HepG2 (cell line): ENCODE measurements at regions not wholly inside any gene's neighbourhood (a gene's known extent, or its start where the extent isn't known, plus 50 kb on each side); places are given as distances from the start of the nearest gene placed in this dataset.

ENCODE experiments used
- ATAC-seq: fragments of 200-7000 bp; cut with Tn5 transposase; 3 replicates; pipeline ENCODE4 v1.9.1; 2020; ENCODE audit warnings: mild to moderate bottlenecking, moderate library complexity
- BruUV-seq: library from RNA; stranded (reverse); fragments of 400-500 nt; replicated peaks from 2 replicates; lab custom pipeline; 2021; lab: Mats Ljungman, UMichigan
- CTCF ChIA-PET: fragments of 300-600 bp; formaldehyde crosslinking; extraction: SDS; loops from one replicate; lab custom pipeline; 2021; ENCODE audit warnings: low total read pairs, inconsistent platforms, low intra/inter-chr PET ratio; lab: Yijun Ruan, JAX
- POLR2A ChIA-PET: fragments of 350-600 bp; sonication (Branson Sonifier 250); formaldehyde crosslinking; loops from one replicate; lab custom pipeline; 2020; ENCODE audit warnings: antibody characterized with exemption, inconsistent platforms; lab: Yijun Ruan, JAX
- DNase-seq: peaks from one replicate; pipeline ENCODE4 v3.0.0-alpha.2; 2015; ENCODE audit warnings: low spot score
- FAIRE-seq: peaks from 3 replicates; lab custom pipeline; 2011; peaks lifted over from hg19 to GRCh38; lab: Jason Lieb, UNC
- H2AFZ ChIP-seq: one replicate; pipeline ENCODE4 v1.6.1; 2011; ENCODE audit warnings: low read length, inconsistent platforms
- H3K27ac ChIP-seq: fragments of 300-600 bp; 3 replicates; pipeline ENCODE4 v1.8.0; 2011; ENCODE audit warnings: mixed run types, mild to moderate bottlenecking, mixed read lengths, low read length, inconsistent platforms; ENCODE audit not compliant: insufficient read depth; ENCODE audit errors: extremely low read length
- H3K27me3 ChIP-seq, 2 experiments: fragments of 200-600 bp in 1 of 2; 2 replicates in 1 of 2; 3 replicates in 1 of 2; pipeline versions ENCODE4 v1.6.0 to v1.8.0; 2011; ENCODE audit warnings: low read length in 2 of 2, mild to moderate bottlenecking in 2 of 2, moderate library complexity in 2 of 2, inconsistent platforms in 1 of 2; ENCODE audit not compliant: insufficient read depth in 2 of 2, control insufficient read depth in 1 of 2
- H3K36me3 ChIP-seq, 2 experiments: fragments of 200-600 bp in 1 of 2; replicated peaks in 1 of 2; 2 replicates in 1 of 2; 3 replicates in 1 of 2; pipeline versions ENCODE4 v1.5.1 to v1.8.0; 2011; ENCODE audit warnings: low read length in 2 of 2, inconsistent platforms in 1 of 2; ENCODE audit not compliant: insufficient read depth in 2 of 2, control insufficient read depth in 1 of 2
- H3K4me1 ChIP-seq: 2 replicates; pipeline ENCODE4 v1.5.1; 2012; ENCODE audit warnings: low read length, inconsistent platforms; ENCODE audit not compliant: insufficient read depth
- H3K4me2 ChIP-seq: 2 replicates; pipeline ENCODE4 v1.6.0; 2011; ENCODE audit warnings: low read depth, low read length, inconsistent platforms
- H3K4me3 ChIP-seq, 3 experiments: fragments of 200-600 bp in 1 of 3; sonication (generic), shearing (Covaris generic) in 1 of 3; replicated peaks in 1 of 3; 2 replicates each; pipeline ENCODE4 v1.5.1; 2011 to 2016; ENCODE audit warnings: low read length in 3 of 3, inconsistent platforms in 2 of 3, low read depth in 2 of 3, mild to moderate bottlenecking in 2 of 3, control low read depth in 1 of 3, mixed read lengths in 1 of 3; ENCODE audit not compliant: insufficient read depth in 1 of 3
- H3K79me2 ChIP-seq: one replicate; pipeline ENCODE4 v1.6.1; 2011; ENCODE audit warnings: low read length, inconsistent platforms; ENCODE audit not compliant: insufficient read depth
- H3K9ac ChIP-seq: 2 replicates; pipeline ENCODE4 v1.6.0; 2011; ENCODE audit warnings: mild to moderate bottlenecking, low read depth, low read length, inconsistent platforms; ENCODE audit not compliant: insufficient read depth
- H3K9me3 ChIP-seq: 2 replicates; pipeline ENCODE4 v1.5.1; 2012; ENCODE audit warnings: mild to moderate bottlenecking, low read length
- H4K20me1 ChIP-seq: 2 replicates; pipeline ENCODE4 v1.6.0; 2011; ENCODE audit warnings: inconsistent platforms, mild to moderate bottlenecking, low read length, moderate library complexity; ENCODE audit not compliant: insufficient read depth
- CHCHD3 ChIP-seq: sonication (generic); formaldehyde crosslinking; IDR thresholded peaks from 2 replicates; pipeline ENCODE4 v1.8.0; 2022; ENCODE audit warnings: mild to moderate bottlenecking, missing genetic modification reagents, moderate library complexity
- HNRNPL ChIP-seq: fragments of 200-400 bp; formaldehyde crosslinking; IDR thresholded peaks from 2 replicates; pipeline ENCODE4 v1.6.1; 2017; ENCODE audit warnings: mild to moderate bottlenecking, low read depth, low read length
- MTA3 ChIP-seq: sonication (generic); formaldehyde crosslinking; IDR thresholded peaks from 2 replicates; pipeline ENCODE4 v1.4.0; 2020; ENCODE audit warnings: missing genetic modification reagents
- PAWR ChIP-seq: sonication (generic); formaldehyde crosslinking; IDR thresholded peaks from 2 replicates; pipeline ENCODE4 v1.4.0; 2020; ENCODE audit warnings: missing genetic modification reagents, mild to moderate bottlenecking, borderline replicate concordance
- PLRG1 ChIP-seq: fragments of 450-650 bp; conservative IDR thresholded peaks from 2 replicates; pipeline ENCODE4 v1.6.1; 2016
- SMAD9 ChIP-seq: sonication (generic); formaldehyde crosslinking; IDR thresholded peaks from 2 replicates; pipeline ENCODE4 v1.5.1; 2020; ENCODE audit warnings: mild to moderate bottlenecking, missing genetic modification reagents
- SP140L ChIP-seq: sonication (generic); formaldehyde crosslinking; IDR thresholded peaks from 2 replicates; pipeline ENCODE4 v1.4.0; 2020; ENCODE audit warnings: missing genetic modification reagents, borderline replicate concordance
- SP5 ChIP-seq: IDR thresholded peaks from 2 replicates; pipeline ENCODE4 v1.6.1; 2016; ENCODE audit warnings: low read depth, borderline replicate concordance
- SUZ12 ChIP-seq: fragments of 150-350 bp; IDR thresholded peaks from 2 replicates; pipeline ENCODE4 v1.6.1; 2014; ENCODE audit warnings: low read depth, low read length
- XRCC5 ChIP-seq: fragments of 200-400 bp; formaldehyde crosslinking; optimal IDR thresholded peaks from 2 replicates; pipeline ENCODE3; 2017; ENCODE audit warnings: mild to moderate bottlenecking, low read length
- ZBTB8A ChIP-seq: sonication (generic); formaldehyde crosslinking; IDR thresholded peaks from 2 replicates; pipeline ENCODE4 v1.4.0; 2020; ENCODE audit warnings: mild to moderate bottlenecking, low read depth, missing genetic modification reagents, borderline replicate concordance
- ZNF292 ChIP-seq: sonication (generic); formaldehyde crosslinking; IDR thresholded peaks from 2 replicates; pipeline ENCODE4 v1.8.1; 2022; ENCODE audit warnings: mild to moderate bottlenecking, low read depth, missing genetic modification reagents, borderline replicate concordance
- ZNF44 ChIP-seq: sonication (generic); formaldehyde crosslinking; IDR thresholded peaks from 2 replicates; pipeline ENCODE4 v1.5.1; 2020; ENCODE audit warnings: mild to moderate bottlenecking, missing genetic modification reagents
- ZNF766 ChIP-seq: sonication (generic); formaldehyde crosslinking; IDR thresholded peaks from 2 replicates; pipeline ENCODE4 v1.5.0; 2020; ENCODE audit warnings: missing genetic modification reagents, borderline replicate concordance
- in situ Hi-C: cut with HindIII; loops from 2 replicates; pipeline ENCODE4 v1.10.0; 2017; ENCODE audit warnings: low pct_unique_long_range_greater_than_20kb; ENCODE audit not compliant: extremely low pct_ligation_motif_present
- intact Hi-C: fragments of 100-400 bp; cut with micrococcal nuclease; formaldehyde crosslinking; loops from one replicate; pipeline ENCODE4 v1.10.0; 2022; ENCODE audit not compliant: unreplicated experiment
- TF ChIP-seq, protein P1 (sequence below): IDR thresholded peaks from 2 replicates; pipeline ENCODE4 v1.6.1; 2018; ENCODE audit warnings: missing genetic modification reagents
- TF ChIP-seq, protein P2 (sequence below): sonication (generic); formaldehyde crosslinking; IDR thresholded peaks from 2 replicates; pipeline ENCODE4 v1.4.0; 2020; ENCODE audit warnings: mild to moderate bottlenecking, missing genetic modification reagents
- TF ChIP-seq, protein P3 (sequence below): sonication (generic); formaldehyde crosslinking; conservative IDR thresholded peaks from 2 replicates; pipeline ENCODE4 v1.8.1; 2023; ENCODE audit warnings: missing genetic modification reagents

DNA sequence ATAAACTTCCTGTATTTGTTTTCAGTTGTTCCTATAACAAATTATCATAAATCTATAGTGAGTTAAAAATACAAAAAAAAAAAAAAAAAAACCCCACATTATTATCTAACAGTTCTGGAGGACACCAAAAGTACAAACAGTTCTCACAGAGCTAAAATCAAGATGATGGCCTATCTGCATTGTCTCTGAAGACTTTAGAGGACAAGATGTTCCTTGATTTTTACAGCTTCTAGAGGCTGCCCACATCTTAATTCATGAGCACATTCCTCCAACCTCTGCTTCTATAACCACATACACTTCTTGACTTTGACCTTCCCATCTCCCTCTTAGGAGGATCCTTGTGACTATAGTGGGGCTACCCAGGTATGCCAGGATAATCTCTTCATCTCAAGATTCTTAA lies 806.1 kb downstream of the LTN1 start:
- no peak overlapping the region for H3K9ac ChIP-seq
- ATAC-seq (no peak), FAIRE-seq (no peak), DNase-seq (no peak)
- intact Hi-C loops (no loop called here), in situ Hi-C loops (no loop called here)
- H3K4me1 ChIP-seq = no peaks in the 10 kb centered on the region
- BruUV-seq = no TSS peak
- no peak overlapping the region for H3K4me3 ChIP-seq
- peaks cover 84% of the 10 kb centered on the region for H3K9me3 ChIP-seq
- H4K20me1 ChIP-seq = no peaks in the 10 kb centered on the region
- POLR2A ChIA-PET = no interaction called here
- H3K27ac ChIP-seq = no peak overlapping the region
- no peaks in the 10 kb centered on the region for H3K79me2 ChIP-seq
- no peaks in the 10 kb centered on the region for H3K36me3 ChIP-seq
- H3K27me3 ChIP-seq = no peaks in the 10 kb centered on the region
- H3K4me2 ChIP-seq = no peak overlapping the region
- no peak overlapping the region for H2AFZ ChIP-seq
- CTCF ChIA-PET = no interaction called here
- TF ChIP-seq SUZ12 = no peak
- TF ChIP-seq PAWR (CRISPR knock-in tag) = no peak
- TF ChIP-seq, protein P1, sequence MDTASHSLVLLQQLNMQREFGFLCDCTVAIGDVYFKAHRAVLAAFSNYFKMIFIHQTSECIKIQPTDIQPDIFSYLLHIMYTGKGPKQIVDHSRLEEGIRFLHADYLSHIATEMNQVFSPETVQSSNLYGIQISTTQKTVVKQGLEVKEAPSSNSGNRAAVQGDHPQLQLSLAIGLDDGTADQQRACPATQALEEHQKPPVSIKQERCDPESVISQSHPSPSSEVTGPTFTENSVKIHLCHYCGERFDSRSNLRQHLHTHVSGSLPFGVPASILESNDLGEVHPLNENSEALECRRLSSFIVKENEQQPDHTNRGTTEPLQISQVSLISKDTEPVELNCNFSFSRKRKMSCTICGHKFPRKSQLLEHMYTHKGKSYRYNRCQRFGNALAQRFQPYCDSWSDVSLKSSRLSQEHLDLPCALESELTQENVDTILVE (CRISPR knock-in tag) = no peak
- TF ChIP-seq ZBTB8A = no peak
- no peak for TF ChIP-seq XRCC5
- TF ChIP-seq SMAD9 (CRISPR knock-in tag) = no peak
- TF ChIP-seq ZNF292 (CRISPR knock-in tag) = no peak
- no peak for TF ChIP-seq SP5 (CRISPR knock-in tag)
- TF ChIP-seq, protein P2, sequence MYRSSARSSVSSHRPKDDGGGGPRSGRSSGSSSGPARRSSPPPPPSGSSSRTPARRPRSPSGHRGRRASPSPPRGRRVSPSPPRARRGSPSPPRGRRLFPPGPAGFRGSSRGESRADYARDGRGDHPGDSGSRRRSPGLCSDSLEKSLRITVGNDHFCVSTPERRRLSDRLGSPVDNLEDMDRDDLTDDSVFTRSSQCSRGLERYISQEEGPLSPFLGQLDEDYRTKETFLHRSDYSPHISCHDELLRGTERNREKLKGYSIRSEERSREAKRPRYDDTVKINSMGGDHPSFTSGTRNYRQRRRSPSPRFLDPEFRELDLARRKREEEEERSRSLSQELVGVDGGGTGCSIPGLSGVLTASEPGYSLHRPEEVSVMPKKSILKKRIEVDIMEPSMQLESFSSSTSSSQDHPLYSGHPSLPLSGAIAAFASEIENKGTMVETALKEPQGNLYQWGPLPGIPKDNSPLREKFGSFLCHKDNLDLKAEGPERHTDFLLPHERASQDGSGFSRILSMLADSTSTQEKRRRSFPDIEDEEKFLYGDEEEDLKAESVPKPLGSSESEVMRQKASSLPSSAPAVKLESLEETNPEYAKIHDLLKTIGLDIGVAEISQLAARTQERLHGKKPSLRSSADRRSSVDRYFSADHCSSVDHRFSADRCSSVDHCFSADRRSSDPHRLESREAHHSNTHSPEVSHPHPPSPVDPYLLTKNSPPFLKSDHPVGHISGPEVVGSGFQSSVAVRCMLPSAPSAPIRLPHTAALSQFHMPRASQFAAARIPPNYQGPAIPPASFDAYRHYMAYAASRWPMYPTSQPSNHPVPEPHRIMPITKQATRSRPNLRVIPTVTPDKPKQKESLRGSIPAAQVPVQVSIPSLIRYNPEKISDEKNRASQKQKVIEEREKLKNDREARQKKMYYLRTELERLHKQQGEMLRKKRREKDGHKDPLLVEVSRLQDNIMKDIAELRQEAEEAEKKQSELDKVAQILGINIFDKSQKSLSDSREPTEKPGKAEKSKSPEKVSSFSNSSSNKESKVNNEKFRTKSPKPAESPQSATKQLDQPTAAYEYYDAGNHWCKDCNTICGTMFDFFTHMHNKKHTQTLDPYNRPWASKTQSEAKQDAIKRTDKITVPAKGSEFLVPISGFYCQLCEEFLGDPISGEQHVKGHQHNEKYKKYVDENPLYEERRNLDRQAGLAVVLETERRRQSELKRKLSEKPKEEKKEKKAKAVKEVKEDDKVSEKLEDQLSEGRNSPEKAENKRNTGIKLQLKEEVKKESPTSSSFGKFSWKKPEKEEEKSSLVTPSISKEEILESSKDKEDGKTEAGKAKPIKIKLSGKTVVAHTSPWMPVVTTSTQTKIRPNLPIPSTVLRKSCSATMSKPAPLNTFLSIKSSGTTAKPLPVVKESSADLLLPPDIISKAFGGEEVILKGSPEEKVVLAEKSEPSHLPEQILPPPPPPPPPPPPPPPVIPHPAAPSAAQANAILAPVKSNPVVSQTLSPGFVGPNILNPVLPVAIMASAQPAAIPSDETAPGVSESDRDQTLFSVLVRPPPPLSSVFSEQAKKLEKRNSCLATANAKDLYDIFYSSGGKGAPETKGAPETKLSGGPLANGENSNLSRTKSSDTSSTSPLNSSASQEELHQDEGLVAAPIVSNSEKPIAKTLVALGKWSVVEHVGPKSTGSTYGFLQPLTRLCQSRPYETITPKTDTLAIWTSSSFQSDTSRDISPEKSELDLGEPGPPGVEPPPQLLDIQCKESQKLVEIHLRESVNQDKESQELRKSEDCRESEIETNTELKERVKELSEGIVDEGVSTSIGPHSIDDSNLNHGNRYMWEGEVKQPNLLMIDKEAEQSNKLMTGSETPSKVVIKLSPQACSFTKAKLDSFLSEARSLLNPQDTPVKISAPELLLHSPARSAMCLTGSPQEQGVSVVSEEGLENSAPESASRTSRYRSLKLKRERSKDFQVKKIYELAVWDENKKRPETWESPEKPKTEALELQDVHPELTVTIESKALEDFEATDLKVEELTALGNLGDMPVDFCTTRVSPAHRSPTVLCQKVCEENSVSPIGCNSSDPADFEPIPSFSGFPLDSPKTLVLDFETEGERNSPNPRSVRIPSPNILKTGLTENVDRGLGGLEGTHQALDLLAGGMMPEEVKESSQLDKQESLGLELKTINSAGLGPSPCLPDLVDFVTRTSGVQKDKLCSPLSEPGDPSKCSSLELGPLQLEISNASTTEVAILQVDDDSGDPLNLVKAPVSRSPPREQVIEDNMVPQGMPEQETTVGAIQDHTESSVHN = no peak
- TF ChIP-seq MTA3 (CRISPR knock-in tag) = no peak
- no peak for TF ChIP-seq ZNF44
- no peak for TF ChIP-seq CHCHD3 (CRISPR knock-in tag)
- TF ChIP-seq ZNF766 (CRISPR knock-in tag) = no peak
- no peak for TF ChIP-seq SP140L (CRISPR knock-in tag)
- TF ChIP-seq, protein P3, sequence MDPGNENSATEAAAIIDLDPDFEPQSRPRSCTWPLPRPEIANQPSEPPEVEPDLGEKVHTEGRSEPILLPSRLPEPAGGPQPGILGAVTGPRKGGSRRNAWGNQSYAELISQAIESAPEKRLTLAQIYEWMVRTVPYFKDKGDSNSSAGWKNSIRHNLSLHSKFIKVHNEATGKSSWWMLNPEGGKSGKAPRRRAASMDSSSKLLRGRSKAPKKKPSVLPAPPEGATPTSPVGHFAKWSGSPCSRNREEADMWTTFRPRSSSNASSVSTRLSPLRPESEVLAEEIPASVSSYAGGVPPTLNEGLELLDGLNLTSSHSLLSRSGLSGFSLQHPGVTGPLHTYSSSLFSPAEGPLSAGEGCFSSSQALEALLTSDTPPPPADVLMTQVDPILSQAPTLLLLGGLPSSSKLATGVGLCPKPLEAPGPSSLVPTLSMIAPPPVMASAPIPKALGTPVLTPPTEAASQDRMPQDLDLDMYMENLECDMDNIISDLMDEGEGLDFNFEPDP (CRISPR knock-in tag) = no peak
- TF ChIP-seq HNRNPL = no peak
- TF ChIP-seq PLRG1 = no peak
